B cell (primary cell): ENCODE measurements at regions not wholly inside any gene's neighbourhood (a gene's known extent, or its start where the extent isn't known, plus 50 kb on each side); places are given as distances from the start of the nearest gene placed in this dataset.

ENCODE experiments used
- EZH2 ChIP-seq: IDR thresholded peaks from 2 replicates; pipeline ENCODE4 v1.6.1; 2012; ENCODE audit warnings: borderline replicate concordance, low read depth, mild to moderate bottlenecking, moderate library complexity, low read length; ENCODE audit not compliant: insufficient read depth, poor library complexity, severe bottlenecking
- TF ChIP-seq, protein P1 (sequence below): fragments of 200-600 bp; IDR thresholded peaks from one replicate; pipeline ENCODE4 v1.8.0; 2022; ENCODE audit warnings: antibody characterized with exemption, mild to moderate bottlenecking

- TF ChIP-seq, protein P1, sequence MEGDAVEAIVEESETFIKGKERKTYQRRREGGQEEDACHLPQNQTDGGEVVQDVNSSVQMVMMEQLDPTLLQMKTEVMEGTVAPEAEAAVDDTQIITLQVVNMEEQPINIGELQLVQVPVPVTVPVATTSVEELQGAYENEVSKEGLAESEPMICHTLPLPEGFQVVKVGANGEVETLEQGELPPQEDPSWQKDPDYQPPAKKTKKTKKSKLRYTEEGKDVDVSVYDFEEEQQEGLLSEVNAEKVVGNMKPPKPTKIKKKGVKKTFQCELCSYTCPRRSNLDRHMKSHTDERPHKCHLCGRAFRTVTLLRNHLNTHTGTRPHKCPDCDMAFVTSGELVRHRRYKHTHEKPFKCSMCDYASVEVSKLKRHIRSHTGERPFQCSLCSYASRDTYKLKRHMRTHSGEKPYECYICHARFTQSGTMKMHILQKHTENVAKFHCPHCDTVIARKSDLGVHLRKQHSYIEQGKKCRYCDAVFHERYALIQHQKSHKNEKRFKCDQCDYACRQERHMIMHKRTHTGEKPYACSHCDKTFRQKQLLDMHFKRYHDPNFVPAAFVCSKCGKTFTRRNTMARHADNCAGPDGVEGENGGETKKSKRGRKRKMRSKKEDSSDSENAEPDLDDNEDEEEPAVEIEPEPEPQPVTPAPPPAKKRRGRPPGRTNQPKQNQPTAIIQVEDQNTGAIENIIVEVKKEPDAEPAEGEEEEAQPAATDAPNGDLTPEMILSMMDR, result no peak
- no peak for TF ChIP-seq EZH2
Measured at GRCh38 chr3:71984843-71985613, 200.1 kb upstream of the PROK2 start.
